Right lobe of liver (tissue), 4 donors: ENCODE measurements at regions not wholly inside any gene's neighbourhood (a gene's known extent, or its start where the extent isn't known, plus 50 kb on each side); places are given as distances from the start of the nearest gene placed in this dataset.

ENCODE experiments used
- CTCF ChIP-seq, 4 donors: fragments of 200-600 bp in 3 of 4; fragments of 450-650 bp in 1 of 4; IDR thresholded peaks; one replicate each; pipeline versions ENCODE4 v1.5.1 to v1.8.0; 2016 to 2022; ENCODE audit warnings: antibody characterized with exemption in 4 of 4, mild to moderate bottlenecking in 2 of 4
- POLR2A ChIP-seq: fragments of 450-650 bp; IDR thresholded peaks from one replicate; pipeline ENCODE4 v1.6.1; 2017; ENCODE audit warnings: antibody characterized with exemption, mild to moderate bottlenecking
- donor health status: DM: no; HTN: no; CAD: no.
- donor health status: DM: no; HTN: no; CAD: no.
- donor health status: DM: no; HTN: yes; CAD: no.

- no peak for TF ChIP-seq CTCF (IDR thresholded peaks at IDR 0.05)
- no peak for TF ChIP-seq POLR2A
Measured at GRCh38 chr4:29046781-29047180, 1673.4 kb upstream of the PCDH7 start.
